Fibroblast of mammary gland (primary cell): ENCODE measurements at regions not wholly inside any gene's neighbourhood (a gene's known extent, or its start where the extent isn't known, plus 50 kb on each side); places are given as distances from the start of the nearest gene placed in this dataset.

ENCODE experiments used
- DNase-seq: peaks from one replicate; pipeline ENCODE4 v3.0.0-alpha.2; 2010; ENCODE audit warnings: low read depth
- H3K4me3 ChIP-seq: 2 replicates; pipeline ENCODE4 v1.5.1; 2011; ENCODE audit warnings: low read depth, mild to moderate bottlenecking, low read length, moderate library complexity; ENCODE audit not compliant: control insufficient read depth
- CTCF ChIP-seq: conservative IDR thresholded peaks from 2 replicates; pipeline ENCODE4 v1.5.1; 2011; ENCODE audit warnings: low read depth, low read length, inconsistent platforms; ENCODE audit not compliant: control insufficient read depth, insufficient read depth

DNA sequence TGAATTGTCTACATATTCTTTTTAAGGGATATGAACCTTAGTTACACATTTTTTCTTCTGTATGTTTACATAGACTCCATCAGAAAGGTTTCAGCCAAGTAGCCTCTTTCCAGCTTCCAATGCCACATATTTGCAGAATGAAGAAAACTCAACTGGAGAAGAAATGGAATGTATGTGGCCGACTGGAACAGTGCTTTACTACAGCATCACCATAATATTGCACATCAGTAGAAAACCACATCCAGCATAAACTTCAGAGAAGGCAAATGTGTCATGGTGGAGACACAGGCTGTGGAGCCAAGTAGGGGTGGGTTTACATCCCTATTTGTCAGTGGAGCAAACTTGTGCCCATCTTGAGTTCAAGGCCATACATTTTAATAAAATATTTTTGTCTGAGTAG lies 204.8 kb upstream of the LDB2 start:
- H3K4me3 ChIP-seq, result no peak overlapping the region
- peak; percentile 48 for DNase-seq
- TF ChIP-seq CTCF, result no peak

GRCh38 chr4:17098996-17099395 lies 200.6 kb upstream of the LDB2 start:
- H3K4me3 ChIP-seq, result no peak overlapping the region
- DNase-seq, result no peak
- no peak for TF ChIP-seq CTCF

- no peak for DNase-seq
- no peak for TF ChIP-seq CTCF
- H3K4me3 ChIP-seq, result no peak overlapping the region
These were observed 200.0 kb upstream of the LDB2 start for GRCh38 chr4:17098401-17098800.

DNA sequence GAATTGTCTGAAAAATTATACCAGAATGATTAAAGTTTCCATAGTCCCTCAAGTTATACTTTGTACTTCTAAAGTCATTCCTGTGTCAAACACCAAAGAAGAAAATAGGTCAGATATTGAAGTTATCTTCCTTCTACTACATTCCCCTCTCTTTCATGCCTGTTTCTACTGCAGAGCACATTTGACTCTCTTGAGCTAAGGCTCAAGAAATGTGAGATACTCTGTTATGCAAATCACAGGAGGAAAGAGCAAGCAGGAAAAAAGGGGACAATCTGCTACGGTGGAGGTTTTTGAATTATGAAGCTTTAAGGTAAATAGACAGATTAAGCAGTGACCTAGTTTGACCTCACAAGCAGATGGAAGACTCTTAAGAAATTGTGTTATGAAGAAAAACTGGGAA lies 198.9 kb upstream of the LDB2 start:
- no peak for TF ChIP-seq CTCF
- DNase-seq, result no peak
- no peak overlapping the region for H3K4me3 ChIP-seq

GRCh38 chr4:17096692-17097091 lies 198.2 kb upstream of the LDB2 start:
- TF ChIP-seq CTCF, result no peak
- DNase-seq, result no peak

DNA sequence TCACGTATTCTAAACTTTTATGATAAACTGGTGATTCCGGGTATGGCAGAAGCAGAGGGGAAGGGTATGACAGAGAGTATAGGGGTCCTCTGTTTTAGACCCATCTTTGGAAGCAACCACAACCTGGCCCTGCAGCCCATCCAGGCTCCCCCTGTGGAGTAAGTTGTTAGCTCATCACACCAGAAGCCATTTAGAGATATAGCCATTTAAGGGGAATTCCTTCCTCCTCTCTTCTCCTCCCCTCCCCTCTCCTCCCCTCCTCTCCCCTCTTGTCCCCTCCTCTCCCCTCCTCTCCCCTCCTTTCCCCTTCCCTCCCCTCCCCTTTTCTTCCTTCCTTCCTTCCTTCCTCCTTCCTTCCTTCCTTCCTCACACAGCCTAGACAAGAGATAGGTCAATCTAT lies 197.3 kb upstream of the LDB2 start:
- TF ChIP-seq CTCF, result no peak
- DNase-seq, result no peak
- H3K4me3 ChIP-seq, result no peak overlapping the region

More at GRCh38 chr4:17096692-17097091, 198.2 kb upstream of the LDB2 start:
- no peak overlapping the region for H3K4me3 ChIP-seq

DNA sequence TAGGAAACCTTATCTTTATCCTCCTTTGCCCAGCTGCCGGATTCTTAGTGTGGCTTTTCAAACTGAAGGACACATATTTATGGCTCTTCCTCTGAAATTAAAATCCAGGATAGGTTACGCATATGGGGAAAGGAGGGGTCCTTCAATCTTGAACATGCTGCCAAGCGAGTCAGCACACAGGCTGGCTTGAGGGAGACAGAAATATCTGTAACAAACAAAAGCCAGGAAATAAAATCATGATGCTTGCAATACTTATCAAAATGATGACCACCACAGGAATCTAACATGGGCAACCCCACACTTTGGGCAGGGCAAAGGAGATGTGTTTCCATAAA lies 196.4 kb upstream of the LDB2 start:
- TF ChIP-seq CTCF, result no peak
- H3K4me3 ChIP-seq, result no peak overlapping the region
- no peak for DNase-seq
